ENCODE measurements at regions not wholly inside any gene's neighbourhood (a gene's known extent, or its start where the extent isn't known, plus 50 kb on each side); places are given as distances from the start of the nearest gene placed in this dataset.

GRCh38 chr11:115580416-115580815, 76.2 kb upstream of the CADM1 start:
- TF ChIP-seq POLR2A (IDR thresholded peaks at IDR 0.05) (no peak), CTCF (IDR thresholded peaks at IDR 0.05) (no peak), EP300 (IDR thresholded peaks at IDR 0.05) (no peak)
